Kasumi-1 (cell line): ENCODE measurements at regions not wholly inside any gene's neighbourhood (a gene's known extent, or its start where the extent isn't known, plus 50 kb on each side); places are given as distances from the start of the nearest gene placed in this dataset.

Source experiments
- DNase-seq, 2 experiments: peaks; one replicate each; lab custom pipeline; 2025; lab: John Stamatoyannopoulos, UW

DNA sequence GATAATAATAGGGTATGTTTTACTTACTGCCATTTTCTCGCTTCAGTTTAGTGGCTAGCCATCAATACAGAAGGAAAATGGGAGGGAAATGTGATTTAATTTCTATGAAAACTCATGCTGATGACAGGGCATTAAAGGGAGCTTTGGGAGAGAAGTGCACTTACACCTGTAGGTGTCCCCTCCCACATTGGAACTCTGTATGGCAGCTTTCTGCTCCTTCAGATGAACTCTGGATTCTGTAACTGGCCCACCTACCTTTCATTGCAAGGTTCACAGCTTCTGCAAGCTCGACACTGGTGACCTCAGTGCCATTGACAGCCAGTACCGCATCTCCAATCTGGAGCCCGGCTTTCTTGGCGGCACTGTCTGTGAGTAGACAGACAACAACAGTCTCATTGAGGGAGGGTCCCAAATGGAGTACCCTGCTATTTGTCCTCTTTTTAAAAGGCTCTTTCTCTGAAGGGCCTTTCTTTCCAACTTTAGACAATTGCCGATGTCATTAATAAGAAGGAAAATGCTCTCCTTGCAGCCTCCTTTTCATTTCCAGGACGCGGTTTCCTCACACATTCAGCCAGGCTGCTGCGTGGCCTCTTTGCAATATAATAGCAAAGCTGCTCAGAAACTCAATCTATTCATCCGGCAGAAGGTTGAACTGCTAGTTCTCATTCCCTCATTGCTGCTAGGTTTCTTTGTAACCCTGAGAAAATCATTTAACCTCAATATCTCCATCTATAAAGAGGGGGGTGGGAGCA, 63.6 kb downstream of the NUDT12 start:
- DNase-seq = no peak

GRCh38 chr5:103498211-103498610, 64.4 kb downstream of the NUDT12 start:
- DNase-seq = no peak

DNA sequence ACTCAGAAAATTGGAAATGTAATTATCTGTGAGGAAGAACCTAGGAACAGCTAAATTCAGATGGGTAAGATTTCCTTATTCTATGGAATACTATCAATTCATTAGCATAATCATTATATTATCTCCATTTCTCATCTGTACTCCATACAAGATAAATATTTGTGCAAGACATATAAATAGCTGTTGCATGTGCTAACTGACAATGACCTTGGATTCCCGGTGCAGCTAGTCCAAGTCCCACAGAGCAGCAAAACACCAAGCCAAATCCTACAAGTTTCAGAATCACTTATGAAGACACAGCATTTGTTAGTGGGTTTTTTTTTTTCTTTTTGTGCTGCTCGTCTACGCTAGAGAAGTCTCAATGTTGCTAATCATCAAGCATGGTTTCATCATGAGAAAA, 64.8 kb downstream of the NUDT12 start:
- no peak for DNase-seq

GRCh38 chr5:103490030-103490739, 72.4 kb downstream of the NUDT12 start:
- DNase-seq = no peak

- DNase-seq = no peak
Measured at GRCh38 chr5:103489307-103489706, 73.3 kb downstream of the NUDT12 start.

- no peak for DNase-seq
Measured at GRCh38 chr5:103487822-103488493, 74.6 kb downstream of the NUDT12 start.

DNA sequence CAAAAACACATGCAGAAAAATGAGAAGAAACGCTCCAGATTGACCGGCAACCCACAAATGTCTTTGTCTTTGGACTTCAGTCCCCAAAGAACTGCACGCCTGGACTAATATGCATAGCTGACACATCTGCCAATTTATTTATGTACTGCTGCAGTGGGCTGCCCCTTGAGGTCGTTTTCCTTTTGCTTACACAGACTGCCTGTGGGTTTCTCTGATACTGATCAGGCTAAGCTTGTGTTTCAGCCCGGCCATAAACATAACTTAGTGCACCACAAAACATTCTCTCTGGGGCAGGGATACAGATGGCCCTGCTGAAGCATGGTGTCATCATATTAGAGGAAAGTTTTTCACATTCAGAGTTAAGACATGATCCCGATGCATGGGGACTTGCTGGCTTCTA, 75.4 kb downstream of the NUDT12 start:
- no peak for DNase-seq

GRCh38 chr5:103486739-103487138, 75.8 kb downstream of the NUDT12 start:
- no peak for DNase-seq

DNA sequence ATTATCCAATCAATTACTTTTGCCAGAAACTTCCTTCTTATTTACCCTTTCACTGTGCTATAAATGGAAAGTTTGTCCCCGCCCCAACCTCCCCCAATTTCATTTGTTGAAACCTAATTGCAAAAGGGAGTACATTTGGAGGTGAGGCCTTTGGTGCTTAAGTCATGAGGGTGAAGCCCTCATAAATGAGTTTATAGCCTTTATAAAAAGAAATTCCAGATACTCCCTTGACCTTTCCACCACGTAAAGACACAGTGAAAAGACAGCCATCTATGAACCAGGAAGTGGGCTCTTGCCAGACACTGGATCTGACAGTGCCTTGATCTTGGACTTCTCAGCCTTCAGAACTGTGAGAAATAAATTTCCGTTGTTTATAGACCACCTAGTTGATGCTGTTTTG, 82.3 kb downstream of the NUDT12 start:
- DNase-seq = no peak

- DNase-seq = no peak
Measured at GRCh38 chr5:103477678-103478077, 84.9 kb downstream of the NUDT12 start.

GRCh38 chr5:103476811-103477210, 85.8 kb downstream of the NUDT12 start:
- no peak for DNase-seq

DNA sequence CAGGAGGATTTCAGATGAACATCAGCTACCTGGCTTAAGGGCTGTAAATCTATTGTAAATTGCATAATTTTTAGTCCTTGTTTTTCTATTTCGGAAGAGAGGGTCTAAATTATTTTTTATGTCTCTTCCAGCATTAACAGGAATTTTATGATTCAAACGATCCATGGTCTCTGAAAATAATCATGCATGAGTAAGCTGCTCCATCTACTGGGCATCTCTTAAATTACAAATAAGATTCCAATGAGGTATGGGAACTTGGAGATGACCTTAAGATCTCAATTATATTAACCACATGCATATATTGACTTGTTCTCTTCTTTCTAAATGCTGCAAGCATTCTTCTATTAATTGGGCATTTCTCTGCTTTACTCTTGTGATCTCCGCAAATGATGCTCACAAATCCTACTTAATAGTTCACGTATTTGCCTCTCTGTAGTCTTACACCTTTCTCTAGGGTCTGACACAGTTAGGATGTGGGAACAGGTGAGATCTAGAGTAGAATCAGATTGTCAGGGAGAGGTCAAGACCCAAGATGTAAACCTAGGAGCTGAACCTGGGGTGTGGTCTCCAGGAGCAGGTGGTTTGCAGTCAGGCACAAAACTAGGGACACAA, 86.9 kb downstream of the NUDT12 start:
- DNase-seq = peak; percentile 49 to 53

- no peak for DNase-seq
Measured at GRCh38 chr5:103474677-103475076, 87.9 kb downstream of the NUDT12 start.

DNA sequence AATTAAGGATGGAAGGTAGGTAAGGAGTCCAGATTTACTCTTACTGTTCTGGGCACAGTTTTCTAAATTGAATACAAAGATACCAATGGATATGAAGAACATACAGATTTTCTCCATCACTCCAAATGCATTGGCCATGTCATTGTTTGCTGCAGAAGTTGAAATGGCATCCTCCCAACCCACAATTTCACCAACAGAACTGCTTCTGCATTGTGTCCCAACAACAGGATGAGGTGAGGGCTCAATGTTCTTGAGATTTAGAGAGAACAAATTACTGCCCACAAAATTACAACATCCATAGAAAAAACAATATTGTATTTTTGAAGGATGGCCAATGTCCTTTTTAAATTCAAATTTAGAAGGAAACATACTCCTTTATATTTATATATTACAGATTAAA, 88.9 kb downstream of the NUDT12 start:
- DNase-seq = no peak

DNA sequence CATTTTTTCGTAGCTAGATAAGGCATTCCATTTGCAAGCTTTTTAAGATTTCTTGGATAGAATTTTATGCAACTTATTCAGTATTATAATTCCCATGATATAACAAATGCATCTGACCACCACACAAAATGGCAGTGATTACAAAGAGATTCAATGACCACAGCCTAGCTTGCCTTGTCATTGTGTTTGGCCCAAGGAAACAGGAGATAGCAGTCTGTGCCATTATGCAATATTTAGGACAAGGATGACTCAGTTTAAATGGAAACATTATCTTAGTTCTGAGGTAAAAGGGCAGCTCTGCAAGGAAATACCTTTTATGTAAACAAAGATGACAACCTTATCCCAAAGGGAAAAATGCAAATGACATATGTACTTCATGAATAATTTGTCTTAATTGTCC, 89.8 kb downstream of the NUDT12 start:
- no peak for DNase-seq

DNA sequence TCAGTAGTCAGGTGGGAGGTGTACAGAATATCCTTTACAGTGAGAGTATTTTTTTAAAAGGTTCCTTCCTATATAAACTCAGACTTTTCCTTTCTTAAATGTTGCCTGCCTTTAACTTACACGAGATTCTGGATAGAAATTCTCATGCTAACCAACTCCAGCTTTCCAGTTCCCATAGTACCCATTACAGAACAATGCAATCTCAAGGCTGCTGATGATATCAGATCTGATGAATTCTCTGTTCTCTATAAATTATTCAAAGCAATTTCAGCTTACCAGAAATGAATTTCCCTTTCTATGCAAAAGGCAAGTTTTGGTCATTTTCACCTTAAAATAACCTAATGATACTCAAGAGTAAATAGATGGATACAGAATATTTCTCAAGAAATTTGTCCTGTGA, 90.3 kb downstream of the NUDT12 start:
- no peak for DNase-seq

GRCh38 chr5:103469288-103470040, 93.1 kb downstream of the NUDT12 start:
- no peak for DNase-seq

DNA sequence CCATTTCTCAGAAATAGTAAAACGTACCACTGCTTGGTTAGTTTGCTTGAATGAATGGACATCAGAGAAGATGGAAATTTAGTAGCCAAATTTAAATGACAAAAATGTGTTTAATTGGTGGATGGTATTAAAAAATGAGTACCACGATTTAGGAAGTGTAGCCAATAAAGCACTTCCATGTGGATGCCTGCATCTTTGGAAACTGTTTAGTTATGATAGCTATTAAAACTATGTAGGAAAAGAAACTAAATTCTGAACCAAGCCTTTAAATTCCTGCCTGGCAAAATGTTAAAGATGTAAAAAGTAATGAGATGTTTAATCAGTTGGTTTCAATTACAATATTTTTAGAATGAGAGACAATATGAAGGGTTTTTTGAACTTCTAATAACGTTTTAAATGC, 94.8 kb downstream of the NUDT12 start:
- DNase-seq = no peak

DNA sequence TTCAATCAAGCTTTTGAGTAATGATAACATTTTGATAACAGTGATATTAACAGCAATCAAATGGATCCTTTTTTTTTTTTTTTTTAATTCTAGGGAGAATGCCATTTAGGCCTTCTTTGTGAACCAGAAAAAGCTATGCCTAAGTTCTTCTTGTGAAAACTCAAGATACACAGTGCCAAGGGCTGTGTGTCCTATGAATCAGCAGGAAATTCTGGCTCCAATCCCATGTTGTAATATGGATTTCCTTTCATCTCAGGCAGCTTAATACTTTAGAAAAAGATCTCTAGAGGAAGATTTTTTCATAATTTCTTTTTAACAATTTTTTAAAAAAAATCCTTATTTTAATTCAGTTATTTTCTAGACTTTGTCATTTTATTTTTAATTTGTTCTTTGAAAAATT, 96.1 kb downstream of the NUDT12 start:
- DNase-seq = no peak

- DNase-seq = no peak
Measured at GRCh38 chr5:103465891-103466290, 96.7 kb downstream of the NUDT12 start.

DNA sequence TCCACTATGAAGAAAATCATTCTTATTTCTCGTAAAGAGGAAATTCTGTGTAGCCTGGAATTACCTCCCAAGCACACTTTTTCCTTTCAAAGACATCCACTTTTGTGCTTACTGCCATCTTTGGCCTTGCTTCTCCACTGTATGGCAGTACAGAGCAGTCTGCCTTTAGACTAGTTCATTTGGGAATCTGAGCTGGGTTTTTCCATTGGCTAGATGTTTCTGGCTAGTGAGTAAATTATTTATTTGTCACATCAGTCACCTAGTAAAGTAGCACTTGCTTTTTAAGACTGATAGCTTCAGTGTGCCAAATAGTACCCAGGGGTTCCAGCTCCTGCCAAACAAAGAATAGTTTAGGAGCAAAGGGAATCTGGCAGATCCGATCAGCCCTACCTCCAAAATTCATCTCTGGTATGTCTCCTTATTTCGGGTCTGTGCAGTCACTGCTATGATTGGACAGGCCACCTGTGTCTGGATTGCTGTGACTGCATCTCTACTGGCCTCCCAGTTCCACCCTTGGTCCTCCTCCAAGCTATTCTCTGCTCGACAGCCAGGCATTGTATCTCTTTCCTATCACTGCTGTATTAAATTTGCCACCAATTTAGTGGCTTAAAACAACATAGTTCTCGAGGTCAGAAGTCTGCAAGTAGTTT, 97.6 kb downstream of the NUDT12 start:
- no peak for DNase-seq
